Superior temporal gyrus (tissue), 1 donor: ENCODE measurements at regions not wholly inside any gene's neighbourhood (a gene's known extent, or its start where the extent isn't known, plus 50 kb on each side); places are given as distances from the start of the nearest gene placed in this dataset.
A peak's percentile ranks its signal among the peaks of the same experiment; 100 is the strongest.

ENCODE experiments used
- DNase-seq: peaks from one replicate; pipeline ENCODE4 v3.0.0-alpha.2; 2016; ENCODE audit errors: extremely low spot score

GRCh38 chr10:107415446-107415845 is 250.9 kb upstream of the SORCS1 start:
- DNase-seq: no peak

DNA sequence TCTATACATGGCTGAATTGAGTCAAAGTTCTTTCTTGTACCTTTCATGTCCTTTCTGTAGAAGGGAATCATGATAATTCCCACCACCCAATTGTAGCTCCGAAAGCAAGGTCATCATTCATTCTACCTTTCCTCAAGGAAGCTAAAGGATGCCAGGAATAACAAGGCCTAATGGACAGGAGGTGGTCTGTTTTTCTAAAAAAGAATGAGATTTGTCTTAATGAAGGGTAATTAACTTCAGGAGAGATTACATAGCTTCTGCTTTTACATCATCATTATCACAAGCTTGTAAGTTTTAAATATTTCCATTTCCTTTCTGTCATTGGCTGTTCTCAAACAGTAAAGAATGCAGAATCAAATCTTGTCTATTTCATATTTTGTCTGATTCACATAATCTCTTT is 249.5 kb upstream of the SORCS1 start:
- DNase-seq: no peak

DNA sequence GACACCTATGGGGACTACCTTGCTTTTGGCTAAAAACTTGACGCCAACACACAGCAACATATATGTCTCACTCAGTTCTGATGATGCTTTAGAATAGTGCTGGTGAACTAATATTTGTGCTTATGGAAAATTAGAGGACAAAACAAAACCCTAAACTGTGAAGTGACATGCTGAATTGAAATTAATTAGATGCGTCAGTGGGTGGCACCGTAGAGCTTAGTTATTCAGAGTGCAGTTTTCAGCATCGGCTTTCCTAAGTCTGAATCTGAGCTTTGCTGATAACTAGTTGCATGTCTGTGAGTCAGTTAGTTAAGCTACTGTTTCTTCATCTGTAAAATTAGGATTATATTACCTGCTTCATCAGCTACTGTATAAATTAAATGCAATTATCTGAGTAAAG is 245.0 kb upstream of the SORCS1 start:
- DNase-seq: peak; percentile 67

- DNase-seq: no peak
These were observed 233.6 kb upstream of the SORCS1 start for GRCh38 chr10:107398115-107398514.

DNA sequence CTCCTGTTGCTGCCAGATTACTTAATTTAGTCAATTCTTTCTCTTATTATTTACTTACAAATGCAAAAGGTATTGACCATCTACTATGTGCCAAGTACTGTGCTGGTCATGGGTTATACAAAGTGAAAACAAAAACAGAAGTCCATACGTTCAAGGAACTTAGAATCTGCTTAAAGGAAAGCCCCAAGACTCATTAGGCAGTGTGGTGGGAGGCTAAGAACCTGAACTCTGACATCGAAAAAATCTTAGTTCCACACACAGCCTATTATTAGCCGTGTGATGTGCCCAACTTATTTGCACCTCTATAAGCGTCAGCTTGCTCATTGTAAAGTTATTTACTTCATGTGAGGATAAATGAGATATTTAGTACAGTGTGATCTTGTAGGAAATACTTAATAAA is 227.4 kb upstream of the SORCS1 start:
- DNase-seq: no peak

GRCh38 chr10:107390563-107390962 is 226.1 kb upstream of the SORCS1 start:
- no peak for DNase-seq

GRCh38 chr10:107383357-107383756 is 218.9 kb upstream of the SORCS1 start:
- no peak for DNase-seq

DNA sequence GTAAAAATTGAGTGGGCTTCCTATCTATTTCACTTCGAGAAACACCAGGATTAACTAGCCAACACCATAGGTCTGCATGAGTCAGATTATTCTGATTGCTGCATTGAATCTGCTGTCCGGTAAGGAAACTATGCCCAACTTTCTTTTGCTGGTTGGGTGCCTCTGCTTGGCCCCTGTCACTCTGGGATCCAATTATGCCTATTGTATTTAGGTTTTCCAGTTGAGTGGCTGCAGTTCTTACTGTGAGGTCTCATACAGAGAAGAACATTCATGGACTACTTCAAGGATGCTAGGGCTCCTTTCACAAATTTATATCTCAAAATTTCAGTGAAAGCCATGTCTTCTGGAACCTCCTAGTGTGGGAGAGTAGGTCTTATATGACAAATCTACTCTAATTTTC is 215.1 kb upstream of the SORCS1 start:
- no peak for DNase-seq

- DNase-seq: no peak
These were observed 207.3 kb upstream of the SORCS1 start for GRCh38 chr10:107371801-107372200.

- DNase-seq: no peak
These were observed 200.4 kb upstream of the SORCS1 start for GRCh38 chr10:107364872-107365271.

GRCh38 chr10:107362306-107362705 is 197.8 kb upstream of the SORCS1 start:
- DNase-seq: no peak

DNA sequence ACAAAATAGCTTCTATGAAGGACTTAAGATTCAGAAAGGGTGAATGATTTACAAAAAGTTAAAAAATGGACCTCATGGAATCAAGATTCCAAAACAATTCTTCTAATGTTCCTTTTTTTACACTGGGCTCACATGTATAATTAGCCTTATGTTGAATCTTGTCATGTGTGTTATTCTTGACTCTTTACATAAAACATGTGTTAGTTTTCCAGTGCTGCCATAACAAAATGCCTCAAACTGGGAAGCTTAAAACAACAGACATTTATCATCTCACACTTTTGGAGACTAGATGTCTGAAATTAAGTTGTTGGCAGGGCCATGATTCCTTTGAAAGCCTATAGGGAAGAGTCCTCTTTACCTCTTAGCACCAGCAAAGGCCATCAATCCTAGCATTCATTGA is 192.5 kb upstream of the SORCS1 start:
- DNase-seq: no peak

GRCh38 chr10:107356396-107356795 is 191.9 kb upstream of the SORCS1 start:
- no peak for DNase-seq

- DNase-seq: peak; percentile 36
These were observed 178.2 kb upstream of the SORCS1 start for GRCh38 chr10:107342711-107343110.

GRCh38 chr10:107341281-107341680 is 176.8 kb upstream of the SORCS1 start:
- DNase-seq: no peak

DNA sequence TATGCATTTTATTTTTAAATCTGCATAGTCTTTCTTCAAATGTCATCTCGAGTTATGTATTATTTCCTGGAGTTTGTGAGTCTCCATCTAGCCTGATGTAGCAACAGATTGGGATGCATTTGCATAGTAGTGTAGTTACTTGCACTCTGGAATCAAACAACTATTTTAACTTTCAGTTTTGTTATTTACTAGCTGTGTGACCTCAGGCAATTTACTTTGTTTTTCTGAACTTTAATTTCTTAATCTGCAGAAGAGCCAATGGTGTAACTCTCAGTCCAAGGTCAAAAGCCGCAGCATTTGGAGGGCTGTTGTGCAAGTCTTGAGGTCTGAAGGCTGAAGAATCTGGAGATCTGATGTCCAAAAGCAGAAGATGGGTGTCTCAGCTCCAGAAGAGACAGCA is 175.8 kb upstream of the SORCS1 start:
- no peak for DNase-seq

GRCh38 chr10:107336061-107336460 is 171.6 kb upstream of the SORCS1 start:
- no peak for DNase-seq

DNA sequence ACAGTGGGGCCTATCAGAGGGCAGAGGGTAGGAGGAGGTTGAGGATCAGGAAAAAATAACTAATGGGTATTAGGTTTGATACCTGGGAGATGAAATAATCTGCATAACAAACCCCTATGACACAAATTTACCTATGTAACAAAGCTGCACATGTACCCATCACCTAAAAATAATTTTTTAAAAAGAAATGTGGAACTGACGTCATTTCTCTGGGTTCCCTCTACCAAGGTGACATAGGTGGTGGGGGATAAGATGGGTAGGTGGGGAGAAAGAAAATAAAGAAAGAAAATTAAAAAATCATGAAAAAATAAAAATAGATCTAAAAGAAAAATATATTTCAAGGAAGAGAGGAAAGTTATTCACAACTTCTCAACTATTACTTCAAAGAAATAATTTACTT is 153.1 kb upstream of the SORCS1 start:
- no peak for DNase-seq

GRCh38 chr10:107303203-107303602 is 138.7 kb upstream of the SORCS1 start:
- DNase-seq: no peak

- DNase-seq: no peak
These were observed 135.1 kb upstream of the SORCS1 start for GRCh38 chr10:107299606-107300005.

- DNase-seq: no peak
These were observed 119.7 kb upstream of the SORCS1 start for GRCh38 chr10:107284187-107284586.

GRCh38 chr10:107280293-107280692 is 115.8 kb upstream of the SORCS1 start:
- DNase-seq: no peak

- DNase-seq: no peak
These were observed 113.1 kb upstream of the SORCS1 start for GRCh38 chr10:107277591-107277990.

DNA sequence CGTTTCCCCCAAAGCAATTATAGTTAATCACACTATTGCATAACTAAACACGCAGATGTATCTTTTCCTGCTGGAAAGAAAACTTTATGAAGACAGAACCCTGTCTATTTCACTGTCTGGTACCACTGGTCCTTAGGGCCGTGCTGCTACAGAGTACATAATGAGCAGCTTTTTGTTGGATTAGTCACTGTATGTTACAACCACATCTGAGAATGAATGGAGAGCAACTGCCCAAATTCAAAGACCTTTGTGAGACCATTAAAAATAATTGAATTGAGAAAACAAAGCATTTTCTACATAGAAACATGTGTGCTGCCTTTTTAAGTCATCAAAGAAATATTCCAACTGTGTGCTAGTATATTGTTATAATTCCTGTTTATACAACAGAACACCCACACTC is 111.3 kb upstream of the SORCS1 start:
- no peak for DNase-seq

DNA sequence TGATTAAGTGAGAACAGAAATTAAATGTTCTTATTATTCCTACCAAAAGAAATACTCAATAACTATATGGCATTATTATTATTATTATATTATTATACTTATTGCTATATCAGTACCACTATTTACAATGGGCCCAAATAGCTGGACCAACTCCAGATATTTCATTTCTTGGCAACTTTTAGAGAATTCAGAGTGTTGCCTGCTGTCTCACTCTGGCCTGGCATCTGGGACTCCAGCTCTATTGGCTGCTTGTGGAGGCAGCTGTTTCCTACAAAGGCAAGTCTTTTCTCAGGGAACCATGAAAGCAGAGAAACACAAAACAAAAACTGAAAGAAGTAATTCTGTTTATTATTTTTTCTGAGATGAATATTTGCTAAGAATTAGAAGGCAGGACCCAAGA is 105.1 kb upstream of the SORCS1 start:
- no peak for DNase-seq
